ENCODE measurements at regions not wholly inside any gene's neighbourhood (a gene's known extent, or its start where the extent isn't known, plus 50 kb on each side); places are given as distances from the start of the nearest gene placed in this dataset.

DNA sequence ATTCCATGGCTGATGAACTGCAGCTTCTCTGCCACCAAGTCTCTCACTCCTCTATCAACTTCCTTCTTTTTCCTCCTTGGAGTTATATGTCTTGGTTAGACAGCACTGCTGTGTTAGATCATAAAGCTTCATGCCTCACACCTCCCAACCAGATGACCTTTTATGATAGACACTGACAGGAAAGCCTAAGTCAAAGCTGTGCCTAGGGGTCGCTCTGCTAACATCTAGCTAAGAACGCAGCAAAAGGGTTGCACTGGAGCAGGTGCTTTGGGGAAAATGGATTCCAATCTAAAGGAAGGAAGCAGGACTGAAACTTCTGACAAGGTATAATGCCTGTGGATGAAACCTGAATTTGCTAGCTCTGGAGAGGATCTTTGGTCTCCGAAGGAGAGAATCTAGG is 509.7 kb downstream of the SMARCA1 start:
- no peak for TF ChIP-seq CTCF (IDR thresholded peaks at IDR 0.05)
- no peak for TF ChIP-seq POLR2AphosphoS5 (IDR thresholded peaks at IDR 0.05)
- TF ChIP-seq POLR2A (IDR thresholded peaks at IDR 0.05), result no peak
- no peak for TF ChIP-seq EP300 (IDR thresholded peaks at IDR 0.05)
